ENCODE measurements at regions not wholly inside any gene's neighbourhood (a gene's known extent, or its start where the extent isn't known, plus 50 kb on each side); places are given as distances from the start of the nearest gene placed in this dataset.

- TF ChIP-seq CHD7 (IDR thresholded peaks at IDR 0.05; ENCODE audit: insufficient replicate concordance, low read length) = no peak
- no peak for TF ChIP-seq BCL11A (IDR thresholded peaks at IDR 0.05; ENCODE audit: low read depth in 2 of 2, low read length in 2 of 2)
- no peak for TF ChIP-seq SRF (IDR thresholded peaks at IDR 0.05; ENCODE audit: low read depth, low read length)
- TF ChIP-seq KDM4A (IDR thresholded peaks at IDR 0.05; ENCODE audit: low read depth, low read length, severe bottlenecking) = no peak
- TF ChIP-seq USF2 (IDR thresholded peaks at IDR 0.05; ENCODE audit: low read length) = no peak
- TF ChIP-seq SIX5 (IDR thresholded peaks at IDR 0.05; ENCODE audit: low read depth, low read length) = no peak
- TF ChIP-seq, protein P1, sequence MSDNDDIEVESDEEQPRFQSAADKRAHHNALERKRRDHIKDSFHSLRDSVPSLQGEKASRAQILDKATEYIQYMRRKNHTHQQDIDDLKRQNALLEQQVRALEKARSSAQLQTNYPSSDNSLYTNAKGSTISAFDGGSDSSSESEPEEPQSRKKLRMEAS (IDR thresholded peaks at IDR 0.05) = no peak
- TF ChIP-seq MAFK (IDR thresholded peaks at IDR 0.05; ENCODE audit: low read depth, low read length) = no peak
- TF ChIP-seq CEBPB (IDR thresholded peaks at IDR 0.05; ENCODE audit: low read depth, low read length) = no peak
- no peak for TF ChIP-seq TCF12 (IDR thresholded peaks at IDR 0.05; ENCODE audit: low read depth, low read length)
- no peak for TF ChIP-seq RBBP5 (IDR thresholded peaks at IDR 0.05; ENCODE audit: borderline replicate concordance, low read depth, low read length)
- TF ChIP-seq CBX8 (IDR thresholded peaks at IDR 0.05; ENCODE audit: borderline replicate concordance, low read depth, low read length) = no peak
Observed at GRCh38 chr7:14974688-14975087, 72.1 kb upstream of the DGKB start (continued).
